ENCODE measurements at regions not wholly inside any gene's neighbourhood (a gene's known extent, or its start where the extent isn't known, plus 50 kb on each side); places are given as distances from the start of the nearest gene placed in this dataset.

GRCh38 chr5:158618256-158618655 lies 481.5 kb downstream of the EBF1 start:
- DNase-seq (ENCODE audit: low read depth), result no peak
- ChIA-PET CTCF (no interaction called here), POLR2A (no interaction called here)
- Histone ChIP-seq H3K4me3 (ENCODE audit: low read depth, low read length) (no peak overlapping the region), H3K36me3 (ENCODE audit: control insufficient read depth, insufficient read depth, low read length) (no peaks in the 10 kb centered on the region), H3K27me3 (ENCODE audit: control insufficient read depth, insufficient read depth, low read length) (no peaks in the 10 kb centered on the region)
- no peak for TF ChIP-seq CTCF (IDR thresholded peaks at IDR 0.05; ENCODE audit: insufficient read depth, low read depth, low read length)

- Histone ChIP-seq H3K27me3 (ENCODE audit: control insufficient read depth, insufficient read depth, low read length) (no peaks in the 10 kb centered on the region), H3K36me3 (ENCODE audit: control insufficient read depth, insufficient read depth, low read length) (no peaks in the 10 kb centered on the region), H3K4me3 (ENCODE audit: low read depth, low read length) (no peak overlapping the region)
- ChIA-PET CTCF (interaction anchor here (0.6 kb wide), 2 partner anchors 15 to 407 kb away, joined by 3 read pairs; no protein-coding TSS in a partner anchor), POLR2A (no interaction called here)
- DNase-seq (ENCODE audit: low read depth), result no peak
- no peak for TF ChIP-seq CTCF (IDR thresholded peaks at IDR 0.05; ENCODE audit: insufficient read depth, low read depth, low read length)
These were observed 483.0 kb downstream of the EBF1 start for GRCh38 chr5:158616707-158617106.

- Histone ChIP-seq H3K27me3 (ENCODE audit: control insufficient read depth, insufficient read depth, low read length) (no peaks in the 10 kb centered on the region), H3K36me3 (ENCODE audit: control insufficient read depth, insufficient read depth, low read length) (no peaks in the 10 kb centered on the region), H3K4me3 (ENCODE audit: low read depth, low read length) (no peak overlapping the region)
- ChIA-PET POLR2A (no interaction called here), CTCF (no interaction called here)
- DNase-seq (ENCODE audit: low read depth), result no peak
- no peak for TF ChIP-seq CTCF (IDR thresholded peaks at IDR 0.05; ENCODE audit: insufficient read depth, low read depth, low read length)
These were observed 484.8 kb downstream of the EBF1 start for GRCh38 chr5:158614951-158615350.

- Histone ChIP-seq H3K4me3 (ENCODE audit: low read depth, low read length) (no peak overlapping the region), H3K36me3 (ENCODE audit: control insufficient read depth, insufficient read depth, low read length) (no peaks in the 10 kb centered on the region), H3K27me3 (ENCODE audit: control insufficient read depth, insufficient read depth, low read length) (no peaks in the 10 kb centered on the region)
- POLR2A ChIA-PET, result no interaction called here
- no peak for DNase-seq (ENCODE audit: low read depth)
- CTCF ChIA-PET, result no interaction called here
- no peak for TF ChIP-seq CTCF (IDR thresholded peaks at IDR 0.05; ENCODE audit: insufficient read depth, low read depth, low read length)
These were observed 488.1 kb downstream of the EBF1 start for GRCh38 chr5:158611581-158611980.

GRCh38 chr5:158610051-158610415 lies 489.7 kb downstream of the EBF1 start:
- ChIA-PET CTCF (no interaction called here), POLR2A (no interaction called here)
- no peak for TF ChIP-seq CTCF (IDR thresholded peaks at IDR 0.05; ENCODE audit: insufficient read depth, low read depth, low read length)
- Histone ChIP-seq H3K4me3 (ENCODE audit: low read depth, low read length) (no peak overlapping the region), H3K36me3 (ENCODE audit: control insufficient read depth, insufficient read depth, low read length) (no peaks in the 10 kb centered on the region), H3K27me3 (ENCODE audit: control insufficient read depth, insufficient read depth, low read length) (no peaks in the 10 kb centered on the region)
- no peak for DNase-seq (ENCODE audit: low read depth)
